GM12878 (cell line): ENCODE measurements at regions not wholly inside any gene's neighbourhood (a gene's known extent, or its start where the extent isn't known, plus 50 kb on each side); places are given as distances from the start of the nearest gene placed in this dataset.

Experiments
- ATAC-seq: fragments of 200-7000 bp; cut with Tn5 transposase; 3 replicates; pipeline ENCODE4 v1.9.1; 2020; ENCODE audit warnings: mild to moderate bottlenecking, moderate library complexity
- BruUV-seq: library from RNA; stranded (reverse); fragments of 400-500 nt; replicated peaks from 2 replicates; lab custom pipeline; 2021; lab: Mats Ljungman, UMichigan
- CTCF ChIA-PET: fragments of 300-600 bp; sonication (Branson Sonifier 250); formaldehyde crosslinking; extraction: SDS; loops from one replicate; lab custom pipeline; 2021; ENCODE audit warnings: inconsistent platforms; lab: Yijun Ruan, JAX
- POLR2A ChIA-PET: fragments of 350-600 bp; formaldehyde crosslinking; extraction: SDS; loops from one replicate; lab custom pipeline; 2021; ENCODE audit warnings: inconsistent platforms; lab: Charles Lee
- RAD21 ChIA-PET: fragments of 300-600 bp; sonication (Branson Sonifier 250); formaldehyde crosslinking; loops from one replicate; lab custom pipeline; 2023; ENCODE audit warnings: antibody characterized with exemption; ENCODE audit not compliant: unreplicated experiment; lab: Charles Lee
- SMC1A ChIA-PET: fragments of 300-600 bp; sonication (Branson Sonifier 250); formaldehyde crosslinking; loops from one replicate; lab custom pipeline; 2023; ENCODE audit not compliant: unreplicated experiment, uncharacterized antibody; lab: Charles Lee
- DNase-seq: peaks from one replicate; pipeline ENCODE4 v3.0.0-alpha.2; 2011; ENCODE audit warnings: low read depth, low spot score
- FAIRE-seq: peaks from 3 replicates; lab custom pipeline; 2011; peaks lifted over from hg19 to GRCh38; lab: Jason Lieb, UNC
- H2AFZ ChIP-seq: 2 replicates; pipeline ENCODE4 v1.6.0; 2011; ENCODE audit warnings: low read depth, low read length, control low read depth; ENCODE audit not compliant: control insufficient read depth
- H3K27ac ChIP-seq: 2 replicates; pipeline ENCODE4 v1.5.1; 2011; ENCODE audit warnings: control low read depth; ENCODE audit not compliant: control insufficient read depth, insufficient read depth
- H3K27me3 ChIP-seq, 2 experiments: replicated peaks in 1 of 2; 2 replicates each; pipeline versions ENCODE4 v1.6.0 to v1.6.1; 2011; ENCODE audit warnings: low read length in 1 of 2; ENCODE audit not compliant: control insufficient read depth in 2 of 2, insufficient read depth in 2 of 2
- H3K36me3 ChIP-seq, 2 experiments: 2 replicates each; pipeline ENCODE4 v1.5.1; 2011; ENCODE audit warnings: low read length in 1 of 2; ENCODE audit not compliant: control insufficient read depth in 2 of 2, insufficient read depth in 2 of 2
- H3K4me1 ChIP-seq: 2 replicates; pipeline ENCODE4 v1.6.1; 2011; ENCODE audit warnings: mild to moderate bottlenecking, low read length, moderate library complexity, mixed read lengths; ENCODE audit not compliant: control insufficient read depth, insufficient read depth
- H3K4me2 ChIP-seq: 2 replicates; pipeline ENCODE4 v1.6.0; 2011; ENCODE audit warnings: control low read depth; ENCODE audit not compliant: control insufficient read depth, insufficient read depth
- H3K4me3 ChIP-seq: fragments of 200-600 bp; sonication (generic); 2 replicates; pipeline ENCODE4 v1.5.1; 2016
- H3K79me2 ChIP-seq: 2 replicates; pipeline ENCODE4 v1.6.0; 2011; ENCODE audit warnings: low read length; ENCODE audit not compliant: control insufficient read depth, insufficient read depth
- H3K9ac ChIP-seq: 2 replicates; pipeline ENCODE4 v1.8.0; 2011; ENCODE audit warnings: low read length, control low read depth, mixed read lengths; ENCODE audit not compliant: control insufficient read depth, insufficient read depth
- H3K9me3 ChIP-seq: replicated peaks from 3 replicates; pipeline ENCODE4 v1.5.1; 2011; ENCODE audit warnings: mild to moderate bottlenecking, low read length; ENCODE audit not compliant: control insufficient read depth, insufficient read depth
- H4K20me1 ChIP-seq: 2 replicates; pipeline ENCODE4 v1.6.0; 2011; ENCODE audit not compliant: control insufficient read depth, insufficient read depth
- BACH1 ChIP-seq: fragments of 450-650 bp; IDR thresholded peaks from 2 replicates; pipeline ENCODE4 v1.6.1; 2017; ENCODE audit warnings: mild to moderate bottlenecking, borderline replicate concordance
- CREB1 ChIP-seq: IDR thresholded peaks from 2 replicates; pipeline ENCODE4 v1.6.1; 2012; ENCODE audit warnings: low read depth, mild to moderate bottlenecking, inconsistent platforms
- HSF1 ChIP-seq: fragments of 150-350 bp; IDR thresholded peaks from 2 replicates; pipeline ENCODE4 v1.6.1; 2014; ENCODE audit warnings: mild to moderate bottlenecking, low read depth, low read length
- JUNB ChIP-seq: IDR thresholded peaks from 2 replicates; pipeline ENCODE4 v1.6.1; 2016; ENCODE audit warnings: antibody characterized with exemption, mild to moderate bottlenecking
- KAT2A ChIP-seq: conservative IDR thresholded peaks from 2 replicates; pipeline ENCODE4 v1.6.1; 2011; ENCODE audit warnings: low read depth, low read length; ENCODE audit not compliant: control insufficient read depth
- MEF2B ChIP-seq: fragments of 450-650 bp; IDR thresholded peaks from 2 replicates; pipeline ENCODE4 v1.6.1; 2018; ENCODE audit warnings: mild to moderate bottlenecking, moderate library complexity; ENCODE audit not compliant: partially characterized antibody, poor library complexity, severe bottlenecking
- MXI1 ChIP-seq: fragments of 150-350 bp; IDR thresholded peaks from 2 replicates; pipeline ENCODE4 v1.6.1; 2011; ENCODE audit warnings: low read depth, mild to moderate bottlenecking, inconsistent platforms, low read length, improper control_type of control experiment
- PAX8 ChIP-seq: fragments of 450-650 bp; IDR thresholded peaks from 2 replicates; pipeline ENCODE4 v1.6.1; 2017; ENCODE audit warnings: mild to moderate bottlenecking, moderate library complexity
- SMARCA5 ChIP-seq: fragments of 450-650 bp; IDR thresholded peaks from 2 replicates; pipeline ENCODE4 v1.6.1; 2017; ENCODE audit warnings: mild to moderate bottlenecking
- STAT1 ChIP-seq: fragments of 450-650 bp; conservative IDR thresholded peaks from 2 replicates; pipeline ENCODE4 v1.6.1; 2014; ENCODE audit warnings: antibody characterized with exemption, mild to moderate bottlenecking
- TBL1XR1 ChIP-seq: IDR thresholded peaks from 2 replicates; pipeline ENCODE4 v1.6.1; 2012; ENCODE audit warnings: low read depth, low read length, improper control_type of control experiment
- ZBED1 ChIP-seq: IDR thresholded peaks from 2 replicates; pipeline ENCODE4 v1.6.1; 2016; ENCODE audit warnings: borderline replicate concordance
- WGBS: methylation state at CpG from one replicate; pipeline ENCODE4 v1.1.6; 2016; ENCODE audit warnings: low lambda C conversion rate; ENCODE audit not compliant: insufficient replicate concordance, insufficient coverage; ENCODE audit errors: missing lambda C conversion rate; 5-methylcytosine and 5-hydroxymethylcytosine counted together
- in situ Hi-C: fragments of 300-500 bp; cut with MboI; formaldehyde crosslinking; loops from 9 replicates; pipeline ENCODE4 v1.14.3; 2018; ENCODE audit warnings: mixed read lengths
- intact Hi-C: fragments of 100-400 bp; cut with micrococcal nuclease; formaldehyde crosslinking; loops from one replicate; pipeline ENCODE4 v1.14.2; 2022; ENCODE audit not compliant: unreplicated experiment
- TF ChIP-seq, protein P1 (sequence below): fragments of 450-650 bp; IDR thresholded peaks from 2 replicates; pipeline ENCODE4 v1.6.1; 2017; ENCODE audit warnings: antibody characterized with exemption, mild to moderate bottlenecking, moderate library complexity
- TF ChIP-seq, protein P2 (sequence below): fragments of 450-650 bp; formaldehyde crosslinking; IDR thresholded peaks from 2 replicates; pipeline ENCODE4 v1.4.0; 2020; ENCODE audit warnings: mild to moderate bottlenecking, moderate library complexity

DNA sequence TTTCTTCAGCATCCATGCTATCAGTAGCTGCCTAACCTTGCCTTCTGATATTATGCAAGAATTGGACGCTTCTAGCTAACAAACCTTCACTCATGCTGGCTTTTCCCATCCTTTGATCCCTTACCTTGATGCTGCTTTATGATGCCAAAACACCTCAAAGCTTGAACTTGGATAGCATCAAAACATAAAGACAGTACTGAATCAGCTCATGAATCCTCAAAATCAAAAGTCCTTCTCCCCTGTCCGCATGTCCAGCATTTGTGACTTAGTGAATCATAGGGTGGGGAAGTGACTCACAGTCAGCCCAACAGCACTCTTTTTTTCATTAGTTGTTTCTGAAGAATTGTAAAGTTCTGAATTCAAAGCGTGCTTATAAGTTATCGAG, 89.5 kb upstream of the PIK3CG start (continued):
- no peak for TF ChIP-seq HSF1
- TF ChIP-seq, protein P1, sequence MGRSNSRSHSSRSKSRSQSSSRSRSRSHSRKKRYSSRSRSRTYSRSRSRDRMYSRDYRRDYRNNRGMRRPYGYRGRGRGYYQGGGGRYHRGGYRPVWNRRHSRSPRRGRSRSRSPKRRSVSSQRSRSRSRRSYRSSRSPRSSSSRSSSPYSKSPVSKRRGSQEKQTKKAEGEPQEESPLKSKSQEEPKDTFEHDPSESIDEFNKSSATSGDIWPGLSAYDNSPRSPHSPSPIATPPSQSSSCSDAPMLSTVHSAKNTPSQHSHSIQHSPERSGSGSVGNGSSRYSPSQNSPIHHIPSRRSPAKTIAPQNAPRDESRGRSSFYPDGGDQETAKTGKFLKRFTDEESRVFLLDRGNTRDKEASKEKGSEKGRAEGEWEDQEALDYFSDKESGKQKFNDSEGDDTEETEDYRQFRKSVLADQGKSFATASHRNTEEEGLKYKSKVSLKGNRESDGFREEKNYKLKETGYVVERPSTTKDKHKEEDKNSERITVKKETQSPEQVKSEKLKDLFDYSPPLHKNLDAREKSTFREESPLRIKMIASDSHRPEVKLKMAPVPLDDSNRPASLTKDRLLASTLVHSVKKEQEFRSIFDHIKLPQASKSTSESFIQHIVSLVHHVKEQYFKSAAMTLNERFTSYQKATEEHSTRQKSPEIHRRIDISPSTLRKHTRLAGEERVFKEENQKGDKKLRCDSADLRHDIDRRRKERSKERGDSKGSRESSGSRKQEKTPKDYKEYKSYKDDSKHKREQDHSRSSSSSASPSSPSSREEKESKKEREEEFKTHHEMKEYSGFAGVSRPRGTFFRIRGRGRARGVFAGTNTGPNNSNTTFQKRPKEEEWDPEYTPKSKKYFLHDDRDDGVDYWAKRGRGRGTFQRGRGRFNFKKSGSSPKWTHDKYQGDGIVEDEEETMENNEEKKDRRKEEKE = no peak
- no peak for TF ChIP-seq MXI1
- TF ChIP-seq KAT2A = no peak
- TF ChIP-seq BACH1 = no peak

- RAD21 ChIA-PET = no interaction called here
- Histone ChIP-seq H3K9ac (no peak overlapping the region), H3K79me2 (no peaks in the 10 kb centered on the region), H3K36me3 (no peaks in the 10 kb centered on the region), H3K4me2 (no peak overlapping the region), H2AFZ (no peak overlapping the region), H3K4me3 (no peak overlapping the region), H4K20me1 (no peaks in the 10 kb centered on the region), H3K27ac (no peak overlapping the region), H3K4me1 (no peaks in the 10 kb centered on the region), H3K27me3 (no peaks in the 10 kb centered on the region), H3K9me3 (no peaks in the 10 kb centered on the region; the same call in 2 of the 3 replicates)
- no TSS peak for BruUV-seq
- POLR2A ChIA-PET = no interaction called here
- CTCF ChIA-PET = interaction anchor here (1.0 kb wide), 1 partner anchor 230 kb away, joined by 3 read pairs; no protein-coding TSS in a partner anchor
- TF ChIP-seq JUNB = no peak
- TF ChIP-seq SMARCA5 = no peak
- TF ChIP-seq ZBED1 = no peak
- no peak for TF ChIP-seq CREB1
- no peak for TF ChIP-seq PAX8
- TF ChIP-seq, protein P2, sequence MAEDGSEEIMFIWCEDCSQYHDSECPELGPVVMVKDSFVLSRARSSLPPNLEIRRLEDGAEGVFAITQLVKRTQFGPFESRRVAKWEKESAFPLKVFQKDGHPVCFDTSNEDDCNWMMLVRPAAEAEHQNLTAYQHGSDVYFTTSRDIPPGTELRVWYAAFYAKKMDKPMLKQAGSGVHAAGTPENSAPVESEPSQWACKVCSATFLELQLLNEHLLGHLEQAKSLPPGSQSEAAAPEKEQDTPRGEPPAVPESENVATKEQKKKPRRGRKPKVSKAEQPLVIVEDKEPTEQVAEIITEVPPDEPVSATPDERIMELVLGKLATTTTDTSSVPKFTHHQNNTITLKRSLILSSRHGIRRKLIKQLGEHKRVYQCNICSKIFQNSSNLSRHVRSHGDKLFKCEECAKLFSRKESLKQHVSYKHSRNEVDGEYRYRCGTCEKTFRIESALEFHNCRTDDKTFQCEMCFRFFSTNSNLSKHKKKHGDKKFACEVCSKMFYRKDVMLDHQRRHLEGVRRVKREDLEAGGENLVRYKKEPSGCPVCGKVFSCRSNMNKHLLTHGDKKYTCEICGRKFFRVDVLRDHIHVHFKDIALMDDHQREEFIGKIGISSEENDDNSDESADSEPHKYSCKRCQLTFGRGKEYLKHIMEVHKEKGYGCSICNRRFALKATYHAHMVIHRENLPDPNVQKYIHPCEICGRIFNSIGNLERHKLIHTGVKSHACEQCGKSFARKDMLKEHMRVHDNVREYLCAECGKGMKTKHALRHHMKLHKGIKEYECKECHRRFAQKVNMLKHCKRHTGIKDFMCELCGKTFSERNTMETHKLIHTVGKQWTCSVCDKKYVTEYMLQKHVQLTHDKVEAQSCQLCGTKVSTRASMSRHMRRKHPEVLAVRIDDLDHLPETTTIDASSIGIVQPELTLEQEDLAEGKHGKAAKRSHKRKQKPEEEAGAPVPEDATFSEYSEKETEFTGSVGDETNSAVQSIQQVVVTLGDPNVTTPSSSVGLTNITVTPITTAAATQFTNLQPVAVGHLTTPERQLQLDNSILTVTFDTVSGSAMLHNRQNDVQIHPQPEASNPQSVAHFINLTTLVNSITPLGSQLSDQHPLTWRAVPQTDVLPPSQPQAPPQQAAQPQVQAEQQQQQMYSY = no peak
- no peak for TF ChIP-seq STAT1
- no peak for TF ChIP-seq TBL1XR1
- TF ChIP-seq MEF2B = no peak
- TF ChIP-seq BACH1 = no peak
- in situ Hi-C loops = no loop called here
- no peak for ATAC-seq
- FAIRE-seq = no peak
- intact Hi-C loops = no loop called here
- SMC1A ChIA-PET = interaction anchor here (0.5 to 1.2 kb wide), 4 partner anchors 178 to 609 kb away, joined by 3 to 7 read pairs (median 4); no protein-coding TSS in a partner anchor
- no peak for DNase-seq
- WGBS = 9% methylated on average over 3 of the region's 3 CpGs
Observed at GRCh38 chr7:106775975-106776607, 89.0 kb upstream of the PIK3CG start.
